GM23338 (cell line): ENCODE measurements at regions not wholly inside any gene's neighbourhood (a gene's known extent, or its start where the extent isn't known, plus 50 kb on each side); places are given as distances from the start of the nearest gene placed in this dataset.

ENCODE experiments used
- CTCF ChIP-seq, 2 experiments: fragments of 200-600 bp in 1 of 2; sonication (generic) in 1 of 2; conservative IDR thresholded peaks; 2 replicates each; pipeline versions ENCODE4 v1.5.1 to v1.6.1; 2016 to 2017; ENCODE audit warnings: antibody characterized with exemption in 2 of 2, low read depth in 2 of 2, mild to moderate bottlenecking in 2 of 2, moderate library complexity in 1 of 2
- POLR2AphosphoS5 ChIP-seq: IDR thresholded peaks from 2 replicates; pipeline ENCODE4 v1.6.1; 2016; ENCODE audit warnings: antibody characterized with exemption, low read depth
- STAT1 ChIP-seq: IDR thresholded peaks from one replicate; pipeline ENCODE4 v1.6.1; 2016; ENCODE audit warnings: antibody characterized with exemption; ENCODE audit not compliant: unreplicated experiment

- TF ChIP-seq POLR2AphosphoS5 (no peak), CTCF (conservative IDR thresholded peaks at IDR 0.05; ENCODE audit: low read depth in 2 of 2) (no peak), STAT1 (no peak)
These were observed 181.1 kb upstream of the SPRY1 start for GRCh38 chr4:123215536-123215935.
